RWPE2 (cell line): ENCODE measurements at regions not wholly inside any gene's neighbourhood (a gene's known extent, or its start where the extent isn't known, plus 50 kb on each side); places are given as distances from the start of the nearest gene placed in this dataset.

Experiments used
- ATAC-seq: fragments of 200-7000 bp; cut with Tn5 transposase; 3 replicates; pipeline ENCODE4 v1.9.1; 2021; ENCODE audit warnings: low read depth
- DNase-seq: peaks from one replicate; pipeline ENCODE4 v3.0.0-alpha.2; 2020; ENCODE audit warnings: low spot score
- H3K27ac ChIP-seq: fragments of 450-650 bp; 2 replicates; pipeline ENCODE4 v1.5.1; 2017; ENCODE audit warnings: mild to moderate bottlenecking; ENCODE audit not compliant: poor library complexity, severe bottlenecking
- H3K27me3 ChIP-seq: fragments of 250-450 bp; sonication (Bioruptor Pico); 2 replicates; pipeline ENCODE4 v1.5.1; 2021; ENCODE audit warnings: mild to moderate bottlenecking, moderate library complexity; ENCODE audit not compliant: insufficient read depth, poor library complexity, severe bottlenecking
- H3K36me3 ChIP-seq: fragments of 250-450 bp; sonication (Bioruptor Pico); 2 replicates; pipeline ENCODE4 v1.5.1; 2020; ENCODE audit warnings: low read depth, mild to moderate bottlenecking, moderate library complexity
- H3K4me1 ChIP-seq: fragments of 250-450 bp; sonication (Bioruptor Pico); 2 replicates; pipeline ENCODE4 v1.5.1; 2021; ENCODE audit warnings: mild to moderate bottlenecking, moderate library complexity; ENCODE audit not compliant: insufficient read depth, poor library complexity, severe bottlenecking
- H3K4me3 ChIP-seq: fragments of 250-450 bp; sonication (Bioruptor Pico); 2 replicates; pipeline ENCODE4 v1.5.1; 2021; ENCODE audit warnings: mild to moderate bottlenecking, moderate library complexity; ENCODE audit not compliant: severe bottlenecking
- H3K9me3 ChIP-seq: fragments of 250-450 bp; sonication (Bioruptor Pico); 2 replicates; pipeline ENCODE4 v1.5.1; 2021; ENCODE audit warnings: mild to moderate bottlenecking, moderate library complexity; ENCODE audit not compliant: severe bottlenecking
- CTCF ChIP-seq: fragments of 450-650 bp; IDR thresholded peaks from one replicate; pipeline ENCODE4 v1.5.1; 2017; ENCODE audit warnings: mild to moderate bottlenecking, moderate library complexity; ENCODE audit not compliant: poor library complexity, severe bottlenecking

GRCh38 chr13:112145551-112146360 is 78.8 kb downstream of the SOX1 start:
- H3K4me1 ChIP-seq, result no peaks in the 10 kb centered on the region
- DNase-seq (no peak), ATAC-seq (no peak)
- no peaks in the 10 kb centered on the region for H3K36me3 ChIP-seq
- no peak overlapping the region for H3K4me3 ChIP-seq
- peaks cover 3% of the 10 kb centered on the region for H3K27me3 ChIP-seq
- H3K27ac ChIP-seq, result no peak overlapping the region
- no peak for TF ChIP-seq CTCF
- no peaks in the 10 kb centered on the region for H3K9me3 ChIP-seq

GRCh38 chr13:112150352-112150751 is 83.4 kb downstream of the SOX1 start:
- no peak for ATAC-seq
- DNase-seq, result no peak
- H3K9me3 ChIP-seq, result no peaks in the 10 kb centered on the region
- no peak for TF ChIP-seq CTCF
- no peaks in the 10 kb centered on the region for H3K36me3 ChIP-seq
- H3K27ac ChIP-seq, result no peak overlapping the region
- H3K27me3 ChIP-seq, result no peaks in the 10 kb centered on the region
- no peaks in the 10 kb centered on the region for H3K4me1 ChIP-seq
- no peak overlapping the region for H3K4me3 ChIP-seq

- DNase-seq (no peak), ATAC-seq (no peak)
- Histone ChIP-seq H3K4me3 (no peak overlapping the region), H3K36me3 (no peaks in the 10 kb centered on the region), H3K27me3 (no peaks in the 10 kb centered on the region), H3K27ac (no peak overlapping the region), H3K4me1 (no peaks in the 10 kb centered on the region), H3K9me3 (no peaks in the 10 kb centered on the region)
- no peak for TF ChIP-seq CTCF
Measured at GRCh38 chr13:112152846-112153245, 85.9 kb downstream of the SOX1 start.

- no peak overlapping the region for H3K27ac ChIP-seq
- no peaks in the 10 kb centered on the region for H3K27me3 ChIP-seq
- H3K36me3 ChIP-seq, result no peaks in the 10 kb centered on the region
- DNase-seq, result no peak
- no peak for TF ChIP-seq CTCF
- no peak for ATAC-seq
- no peaks in the 10 kb centered on the region for H3K9me3 ChIP-seq
- no peaks in the 10 kb centered on the region for H3K4me1 ChIP-seq
- no peak overlapping the region for H3K4me3 ChIP-seq
Measured at GRCh38 chr13:112153364-112153763, 86.4 kb downstream of the SOX1 start.

GRCh38 chr13:112153846-112154245 is 86.9 kb downstream of the SOX1 start:
- Histone ChIP-seq H3K4me1 (no peaks in the 10 kb centered on the region), H3K9me3 (no peaks in the 10 kb centered on the region), H3K27ac (no peak overlapping the region), H3K27me3 (no peaks in the 10 kb centered on the region), H3K36me3 (no peaks in the 10 kb centered on the region), H3K4me3 (no peak overlapping the region)
- TF ChIP-seq CTCF, result no peak
- DNase-seq (no peak), ATAC-seq (no peak)
